Activated naive CD4-positive, alpha-beta T cell treated with anti-CD3 and anti-CD28 coated beads for 36 hours (primary cell): ENCODE measurements at regions not wholly inside any gene's neighbourhood (a gene's known extent, or its start where the extent isn't known, plus 50 kb on each side); places are given as distances from the start of the nearest gene placed in this dataset.
A peak's percentile ranks its signal among the peaks of the same experiment; 100 is the strongest.

Source experiments
- CTCF ChIA-PET: fragments of 350-600 bp; sonication (Branson Sonifier 250); formaldehyde crosslinking; loops from one replicate; lab custom pipeline; 2021; ENCODE audit warnings: antibody characterized with exemption; lab: Charles Lee
- DNase-seq: peaks from one replicate; pipeline ENCODE4 v3.0.0-alpha.2; 2020
- H3K27ac Mint-ChIP-seq: one replicate; pipeline ENCODE4 v1.8.0; 2021; ENCODE audit warnings: mild to moderate bottlenecking, mixed read lengths
- H3K27me3 Mint-ChIP-seq: one replicate; pipeline ENCODE4 v1.8.0; 2021; ENCODE audit warnings: low read depth, mixed read lengths
- H3K36me3 Mint-ChIP-seq: one replicate; pipeline ENCODE4 v1.8.0; 2021; ENCODE audit warnings: low read depth, mixed read lengths
- H3K4me1 Mint-ChIP-seq: one replicate; pipeline ENCODE4 v1.8.0; 2021; ENCODE audit warnings: low read depth, mixed read lengths
- H3K4me3 Mint-ChIP-seq: one replicate; pipeline ENCODE4 v1.8.0; 2021; ENCODE audit warnings: mild to moderate bottlenecking, moderate library complexity, mixed read lengths
- H3K9me3 Mint-ChIP-seq: one replicate; pipeline ENCODE4 v1.8.0; 2021; ENCODE audit warnings: mixed read lengths
- intact Hi-C: fragments of 100-400 bp; cut with micrococcal nuclease; formaldehyde crosslinking; loops from one replicate; pipeline ENCODE4 v1.15.1; 2023

DNA sequence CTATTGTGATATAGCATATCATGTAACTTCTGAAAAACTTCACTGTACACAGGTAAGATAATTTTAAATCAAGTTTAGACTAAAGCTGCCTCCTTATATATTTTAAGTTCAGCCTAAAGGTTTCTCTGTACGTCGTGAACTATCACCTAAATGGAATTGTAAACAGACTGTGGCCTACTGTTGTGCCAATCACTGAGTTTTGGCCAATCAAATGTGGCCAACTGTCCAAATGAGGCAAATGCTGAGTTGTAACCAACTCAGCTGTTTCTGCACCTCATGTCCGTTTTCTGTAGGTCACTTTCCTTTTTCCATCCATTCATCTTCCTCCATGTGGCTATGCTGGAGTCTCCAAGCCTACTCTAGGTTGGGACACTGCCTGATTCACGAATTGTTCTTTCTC, 63.7 kb upstream of the ST6GALNAC3 start:
- no peak for DNase-seq
- Mint-ChIP-seq H3K9me3 (no peaks in the 10 kb centered on the region), H3K4me1 (no peaks in the 10 kb centered on the region), H3K4me3 (no peak overlapping the region), H3K27me3 (no peaks in the 10 kb centered on the region), H3K27ac (no peak overlapping the region), H3K36me3 (no peaks in the 10 kb centered on the region)
- CTCF ChIA-PET = interaction anchor here (0.6 kb wide), 1 partner anchor 16 kb away, joined by 3 read pairs; no protein-coding TSS in a partner anchor
- intact Hi-C loops = no loop called here

DNA sequence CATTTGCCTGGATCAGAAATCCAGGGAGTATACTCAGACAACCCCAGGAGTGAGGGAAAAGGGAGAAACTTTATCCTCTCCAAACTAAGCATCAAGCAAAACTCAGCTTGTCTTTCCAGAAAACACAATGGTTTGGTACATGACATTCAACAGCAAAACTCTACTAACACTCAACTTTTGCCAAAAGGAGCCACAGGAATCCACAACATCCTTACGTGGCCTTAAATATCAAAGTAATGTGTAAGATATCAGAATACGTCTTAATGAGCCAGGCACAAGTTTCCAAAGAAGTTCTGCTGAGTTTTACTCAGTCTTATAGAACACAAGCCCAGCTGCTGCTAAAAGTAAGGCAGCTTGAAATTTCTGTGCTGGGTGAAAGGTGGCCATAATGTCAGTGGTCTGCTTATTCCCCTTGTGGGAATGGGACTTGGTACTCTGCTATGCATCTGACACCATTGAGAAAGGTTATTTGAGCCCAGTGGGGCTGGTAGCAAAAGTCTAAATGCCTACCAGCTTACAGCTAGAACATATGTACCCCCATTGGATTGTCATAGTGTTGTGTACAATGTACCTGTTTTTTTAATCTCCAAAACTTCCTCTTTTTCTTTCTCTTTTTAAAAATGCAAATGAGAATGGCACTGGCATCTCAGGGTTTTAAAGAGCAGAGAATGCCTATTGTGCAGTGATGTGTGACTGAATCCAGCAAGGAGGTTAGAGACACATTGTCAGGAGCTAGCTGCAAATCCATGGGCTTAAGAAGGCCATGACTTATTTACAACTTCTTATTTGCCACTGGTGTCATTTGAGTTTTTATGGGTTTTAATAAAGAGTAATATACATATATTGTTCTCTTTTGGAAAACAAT, 62.0 kb upstream of the ST6GALNAC3 start:
- DNase-seq = no peak
- no peaks in the 10 kb centered on the region for H3K36me3 Mint-ChIP-seq
- H3K4me1 Mint-ChIP-seq = no peaks in the 10 kb centered on the region
- H3K4me3 Mint-ChIP-seq = no peak overlapping the region
- no peak overlapping the region for H3K27ac Mint-ChIP-seq
- CTCF ChIA-PET = no interaction called here
- no peaks in the 10 kb centered on the region for H3K9me3 Mint-ChIP-seq
- H3K27me3 Mint-ChIP-seq = no peaks in the 10 kb centered on the region
- intact Hi-C loops = no loop called here

DNA sequence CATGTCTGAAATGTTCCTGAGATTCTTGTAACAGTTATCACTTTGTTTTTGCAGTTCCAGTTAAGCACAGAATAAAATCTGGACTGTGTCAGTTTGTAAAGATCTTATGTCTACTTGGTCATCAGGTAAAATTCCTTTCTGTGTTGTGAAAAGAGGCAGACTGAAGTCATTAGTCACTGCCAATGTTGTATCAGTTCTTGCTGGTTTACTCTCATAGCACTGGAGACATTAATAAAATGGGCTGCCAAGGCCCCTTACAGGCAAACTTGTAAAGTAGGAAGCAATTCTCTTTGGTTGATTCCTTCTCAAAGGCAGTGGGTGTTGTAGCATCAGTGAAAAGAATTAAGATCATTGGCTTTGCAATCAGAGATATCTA, 61.4 kb upstream of the ST6GALNAC3 start:
- no peaks in the 10 kb centered on the region for H3K9me3 Mint-ChIP-seq
- intact Hi-C loops = no loop called here
- no peak for DNase-seq
- no peaks in the 10 kb centered on the region for H3K36me3 Mint-ChIP-seq
- H3K27me3 Mint-ChIP-seq = no peaks in the 10 kb centered on the region
- H3K4me3 Mint-ChIP-seq = no peak overlapping the region
- no peak overlapping the region for H3K27ac Mint-ChIP-seq
- CTCF ChIA-PET = no interaction called here
- H3K4me1 Mint-ChIP-seq = no peaks in the 10 kb centered on the region

DNA sequence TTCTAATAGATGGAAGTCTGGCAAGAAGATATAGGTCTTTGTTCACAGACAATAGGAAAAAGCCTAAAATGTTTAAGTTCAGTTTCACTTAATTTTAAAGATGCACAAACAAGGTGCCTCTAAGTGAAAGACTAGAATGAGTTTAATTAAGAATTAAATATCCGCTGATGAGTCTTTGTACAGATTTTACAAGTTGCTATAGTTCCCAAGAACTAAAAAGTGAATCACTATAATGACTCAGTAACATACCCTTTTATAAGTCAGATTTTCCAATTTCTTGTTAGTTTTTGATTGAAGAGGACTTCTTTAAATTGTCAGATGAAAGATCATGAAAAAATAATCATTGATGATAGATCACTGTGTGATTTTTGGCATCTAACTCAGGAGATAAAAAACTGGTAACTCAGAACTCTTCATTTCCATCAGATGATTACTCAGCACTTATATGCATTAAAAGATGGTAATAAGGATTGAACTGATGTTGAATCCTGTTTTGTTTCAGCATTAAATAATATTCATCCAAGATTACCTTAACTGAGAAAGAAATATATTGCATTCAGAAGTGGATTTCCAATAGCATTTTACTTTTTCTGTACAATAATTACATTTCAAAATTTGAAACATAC, 59.0 kb upstream of the ST6GALNAC3 start:
- H3K36me3 Mint-ChIP-seq = no peaks in the 10 kb centered on the region
- no peaks in the 10 kb centered on the region for H3K9me3 Mint-ChIP-seq
- no peaks in the 10 kb centered on the region for H3K27me3 Mint-ChIP-seq
- H3K4me1 Mint-ChIP-seq = peaks cover 2% of the 10 kb centered on the region
- no peak overlapping the region for H3K4me3 Mint-ChIP-seq
- intact Hi-C loops = no loop called here
- H3K27ac Mint-ChIP-seq = no peak overlapping the region
- CTCF ChIA-PET = interaction anchor here (0.7 kb wide), 1 partner anchor 15 kb away, joined by 3 read pairs; no protein-coding TSS in a partner anchor
- DNase-seq = no peak

DNA sequence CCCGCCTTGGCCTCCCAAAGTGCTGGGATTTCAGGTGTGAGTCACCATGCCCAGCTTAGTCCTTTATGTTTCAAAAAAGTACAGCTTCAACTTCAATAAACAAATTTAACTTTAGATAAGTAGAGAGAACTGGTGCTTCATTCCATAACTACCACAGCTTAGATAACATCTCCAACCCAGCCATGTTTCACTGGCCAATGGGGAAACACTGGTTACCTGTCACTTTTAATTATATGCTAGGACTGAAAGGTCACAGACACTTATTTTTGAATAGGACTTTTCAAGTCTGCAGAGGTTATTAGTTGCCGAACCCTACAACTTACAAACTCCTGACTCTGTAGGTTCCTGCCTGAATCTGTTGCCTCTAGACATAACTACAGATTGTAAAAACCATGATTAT, 56.5 kb upstream of the ST6GALNAC3 start:
- CTCF ChIA-PET = no interaction called here
- Mint-ChIP-seq H3K27me3 (no peaks in the 10 kb centered on the region), H3K36me3 (no peaks in the 10 kb centered on the region), H3K27ac (no peak overlapping the region), H3K4me3 (no peak overlapping the region), H3K9me3 (no peaks in the 10 kb centered on the region), H3K4me1 (peaks cover 2% of the 10 kb centered on the region)
- DNase-seq = no peak
- intact Hi-C loops = no loop called here

DNA sequence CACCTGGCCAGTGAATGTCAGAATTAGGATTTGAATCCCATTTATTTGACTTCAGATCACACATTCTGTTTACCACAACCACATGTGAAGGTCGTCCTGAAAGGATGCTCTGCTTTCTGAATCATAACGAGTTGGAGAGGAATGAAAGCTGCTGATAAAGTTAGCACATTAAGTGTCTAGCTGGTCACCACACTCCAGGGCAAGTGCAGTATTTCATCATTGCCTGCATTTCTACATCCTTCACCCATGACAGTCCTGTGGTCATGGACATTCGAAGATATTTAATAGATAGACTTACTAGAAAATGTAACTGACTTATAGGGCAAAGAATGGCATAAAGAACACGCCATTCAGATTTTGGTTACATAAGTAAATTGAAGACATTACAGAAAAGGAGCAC, 52.7 kb upstream of the ST6GALNAC3 start:
- no peak overlapping the region for H3K27ac Mint-ChIP-seq

DNA sequence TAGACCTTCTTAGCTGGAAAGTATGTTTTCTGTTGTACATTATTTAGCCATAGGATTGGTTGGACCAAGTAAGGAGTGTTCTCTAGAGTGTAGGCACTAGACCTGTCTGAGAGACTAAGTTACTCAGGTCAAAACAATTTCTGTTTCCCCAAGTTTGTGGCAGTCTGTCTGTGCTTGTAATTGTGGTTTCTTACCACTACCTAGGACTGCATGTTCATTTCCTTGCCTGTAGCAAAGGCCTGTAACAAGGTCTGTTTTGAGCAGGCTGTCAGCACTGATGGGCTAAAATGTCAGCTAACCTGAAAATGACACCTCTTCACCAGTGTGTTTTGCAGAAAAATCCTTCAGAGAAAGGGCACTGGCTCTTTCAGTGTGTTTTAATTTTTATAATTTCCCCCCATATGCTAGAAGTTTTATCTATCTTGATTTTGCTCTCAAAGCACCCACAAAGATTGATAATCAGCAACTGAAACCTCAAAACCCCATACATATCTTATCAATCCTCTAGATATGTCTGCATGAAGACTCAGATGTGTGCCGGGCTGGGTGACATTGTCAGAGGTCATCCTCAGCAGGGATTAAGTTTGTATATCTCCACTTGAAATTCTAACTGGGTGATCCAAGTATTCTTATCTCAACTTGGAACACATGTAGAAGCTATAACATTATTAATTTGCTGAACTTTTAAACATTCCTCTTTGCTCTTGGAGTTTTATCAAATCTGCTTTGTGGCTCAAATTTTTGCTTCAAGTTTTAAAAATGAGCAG, 50.7 kb upstream of the ST6GALNAC3 start:
- Mint-ChIP-seq H3K27me3 (no peaks in the 10 kb centered on the region), H3K27ac (no peak overlapping the region), H3K36me3 (no peaks in the 10 kb centered on the region), H3K4me3 (no peak overlapping the region), H3K9me3 (no peaks in the 10 kb centered on the region), H3K4me1 (peaks cover 21% of the 10 kb centered on the region)
- intact Hi-C loops = no loop called here
- DNase-seq = peak; percentile 8
- CTCF ChIA-PET = interaction anchor here (1.3 kb wide), 1 partner anchor 8 kb away, joined by 3 read pairs; no protein-coding TSS in a partner anchor

More for the DNA sequence above, 52.7 kb upstream of the ST6GALNAC3 start:
- peaks cover 21% of the 10 kb centered on the region for H3K4me1 Mint-ChIP-seq
- no peaks in the 10 kb centered on the region for H3K36me3 Mint-ChIP-seq
- H3K9me3 Mint-ChIP-seq = no peaks in the 10 kb centered on the region
- no peaks in the 10 kb centered on the region for H3K27me3 Mint-ChIP-seq
- H3K4me3 Mint-ChIP-seq = no peak overlapping the region
- CTCF ChIA-PET = no interaction called here
- no peak for DNase-seq
- intact Hi-C loops = no loop called here
